ENCODE measurements at regions not wholly inside any gene's neighbourhood (a gene's known extent, or its start where the extent isn't known, plus 50 kb on each side); places are given as distances from the start of the nearest gene placed in this dataset.
"Not testable (repeated sequence)": the region's sequence is repeated elsewhere in the genome, so short reads cannot be mapped to it uniquely, and the experiment has no call there.

GRCh38 chr7:152594801-152595200 lies 81.1 kb downstream of the XRCC2 start:
- no peak for DNase-seq (ENCODE audit: low spot score)
- no peak overlapping the region for H3K27ac Mint-ChIP-seq
- no peaks in the 10 kb centered on the region for H3K36me3 Mint-ChIP-seq (ENCODE audit: low read depth)
- no peaks in the 10 kb centered on the region for H3K9me3 Mint-ChIP-seq
- H3K4me3 Mint-ChIP-seq: no peak overlapping the region
- no peaks in the 10 kb centered on the region for H3K27me3 Mint-ChIP-seq (ENCODE audit: low read depth)
- no peaks in the 10 kb centered on the region for H3K4me1 Mint-ChIP-seq (ENCODE audit: low read depth)

GRCh38 chr7:152591976-152592375 lies 84.0 kb downstream of the XRCC2 start:
- no peaks in the 10 kb centered on the region for H3K36me3 Mint-ChIP-seq (ENCODE audit: low read depth)
- no peaks in the 10 kb centered on the region for H3K27me3 Mint-ChIP-seq (ENCODE audit: low read depth)
- no peaks in the 10 kb centered on the region for H3K9me3 Mint-ChIP-seq
- no peak for DNase-seq (ENCODE audit: low spot score)
- H3K4me1 Mint-ChIP-seq (ENCODE audit: low read depth): no peaks in the 10 kb centered on the region
- H3K4me3 Mint-ChIP-seq: no peak overlapping the region
- H3K27ac Mint-ChIP-seq: no peak overlapping the region

GRCh38 chr7:152590481-152590880 lies 85.5 kb downstream of the XRCC2 start:
- Mint-ChIP-seq H3K36me3 (ENCODE audit: low read depth) (no peaks in the 10 kb centered on the region), H3K4me3 (no peak overlapping the region), H3K9me3 (no peaks in the 10 kb centered on the region), H3K4me1 (ENCODE audit: low read depth) (no peaks in the 10 kb centered on the region), H3K27me3 (ENCODE audit: low read depth) (no peaks in the 10 kb centered on the region), H3K27ac (no peak overlapping the region)
- no peak for DNase-seq (ENCODE audit: low spot score)

- H3K4me3 Mint-ChIP-seq; H3K36me3 Mint-ChIP-seq (ENCODE audit: low read depth); H3K4me1 Mint-ChIP-seq (ENCODE audit: low read depth); H3K9me3 Mint-ChIP-seq; H3K27ac Mint-ChIP-seq; DNase-seq (ENCODE audit: low spot score); H3K27me3 Mint-ChIP-seq (ENCODE audit: low read depth): not testable (repeated sequence)
Observed at GRCh38 chr7:152589821-152590220, 86.1 kb downstream of the XRCC2 start.

GRCh38 chr7:152588350-152588749 lies 87.6 kb downstream of the XRCC2 start:
- no peak for DNase-seq (ENCODE audit: low spot score)
- H3K4me1 Mint-ChIP-seq (ENCODE audit: low read depth): no peaks in the 10 kb centered on the region
- no peaks in the 10 kb centered on the region for H3K9me3 Mint-ChIP-seq
- no peaks in the 10 kb centered on the region for H3K36me3 Mint-ChIP-seq (ENCODE audit: low read depth)
- H3K4me3 Mint-ChIP-seq: no peak overlapping the region
- H3K27me3 Mint-ChIP-seq (ENCODE audit: low read depth): no peaks in the 10 kb centered on the region
- H3K27ac Mint-ChIP-seq: no peak overlapping the region

- no peak for DNase-seq (ENCODE audit: low spot score)
- no peaks in the 10 kb centered on the region for H3K27me3 Mint-ChIP-seq (ENCODE audit: low read depth)
Observed at GRCh38 chr7:152587366-152587765, 88.6 kb downstream of the XRCC2 start.

GRCh38 chr7:152583006-152583405 lies 92.9 kb downstream of the XRCC2 start:
- Mint-ChIP-seq H3K27me3 (ENCODE audit: low read depth) (no peaks in the 10 kb centered on the region), H3K4me3 (no peak overlapping the region), H3K9me3 (no peaks in the 10 kb centered on the region), H3K27ac (no peak overlapping the region), H3K4me1 (ENCODE audit: low read depth) (no peaks in the 10 kb centered on the region), H3K36me3 (ENCODE audit: low read depth) (no peaks in the 10 kb centered on the region)
- no peak for DNase-seq (ENCODE audit: low spot score)

More at GRCh38 chr7:152587366-152587765, 88.6 kb downstream of the XRCC2 start:
- H3K36me3 Mint-ChIP-seq (ENCODE audit: low read depth): no peaks in the 10 kb centered on the region
- H3K9me3 Mint-ChIP-seq: no peaks in the 10 kb centered on the region
- no peak overlapping the region for H3K27ac Mint-ChIP-seq
- no peaks in the 10 kb centered on the region for H3K4me1 Mint-ChIP-seq (ENCODE audit: low read depth)
- no peak overlapping the region for H3K4me3 Mint-ChIP-seq

- DNase-seq (ENCODE audit: low spot score): no peak
- Mint-ChIP-seq H3K9me3 (no peaks in the 10 kb centered on the region), H3K36me3 (ENCODE audit: low read depth) (no peaks in the 10 kb centered on the region), H3K27me3 (ENCODE audit: low read depth) (no peaks in the 10 kb centered on the region), H3K4me1 (ENCODE audit: low read depth) (no peaks in the 10 kb centered on the region), H3K4me3 (no peak overlapping the region), H3K27ac (no peak overlapping the region)
Observed at GRCh38 chr7:152579070-152579469, 96.9 kb downstream of the XRCC2 start.

- no peak overlapping the region for H3K4me3 Mint-ChIP-seq
- H3K27me3 Mint-ChIP-seq (ENCODE audit: low read depth): no peaks in the 10 kb centered on the region
- H3K4me1 Mint-ChIP-seq (ENCODE audit: low read depth): no peaks in the 10 kb centered on the region
- no peaks in the 10 kb centered on the region for H3K36me3 Mint-ChIP-seq (ENCODE audit: low read depth)
- H3K9me3 Mint-ChIP-seq: no peaks in the 10 kb centered on the region
- no peak overlapping the region for H3K27ac Mint-ChIP-seq
- DNase-seq (ENCODE audit: low spot score): no peak
Observed at GRCh38 chr7:152577339-152577738, 98.6 kb downstream of the XRCC2 start.

GRCh38 chr7:152574892-152575548 lies 100.9 kb downstream of the XRCC2 start:
- no peak for DNase-seq (ENCODE audit: low spot score)
- Mint-ChIP-seq H3K36me3 (ENCODE audit: low read depth) (no peaks in the 10 kb centered on the region), H3K27ac (no peak overlapping the region), H3K4me3 (no peak overlapping the region), H3K27me3 (ENCODE audit: low read depth) (no peaks in the 10 kb centered on the region), H3K9me3 (no peaks in the 10 kb centered on the region), H3K4me1 (ENCODE audit: low read depth) (no peaks in the 10 kb centered on the region)

GRCh38 chr7:152573186-152573585 lies 102.8 kb downstream of the XRCC2 start:
- H3K27ac Mint-ChIP-seq; H3K4me1 Mint-ChIP-seq (ENCODE audit: low read depth); H3K36me3 Mint-ChIP-seq (ENCODE audit: low read depth); H3K4me3 Mint-ChIP-seq; DNase-seq (ENCODE audit: low spot score); H3K9me3 Mint-ChIP-seq; H3K27me3 Mint-ChIP-seq (ENCODE audit: low read depth): not testable (repeated sequence)

- H3K27me3 Mint-ChIP-seq (ENCODE audit: low read depth): no peaks in the 10 kb centered on the region
- H3K4me3 Mint-ChIP-seq: no peak overlapping the region
- DNase-seq (ENCODE audit: low spot score): no peak
- no peaks in the 10 kb centered on the region for H3K4me1 Mint-ChIP-seq (ENCODE audit: low read depth)
- H3K36me3 Mint-ChIP-seq (ENCODE audit: low read depth): no peaks in the 10 kb centered on the region
- no peaks in the 10 kb centered on the region for H3K9me3 Mint-ChIP-seq
- H3K27ac Mint-ChIP-seq: no peak overlapping the region
Observed at GRCh38 chr7:152572101-152572500, 103.8 kb downstream of the XRCC2 start.

GRCh38 chr7:152571068-152571467 lies 104.9 kb downstream of the XRCC2 start:
- no peak for DNase-seq (ENCODE audit: low spot score)
- Mint-ChIP-seq H3K36me3 (ENCODE audit: low read depth) (no peaks in the 10 kb centered on the region), H3K4me1 (ENCODE audit: low read depth) (no peaks in the 10 kb centered on the region), H3K4me3 (no peak overlapping the region), H3K27me3 (ENCODE audit: low read depth) (no peaks in the 10 kb centered on the region), H3K9me3 (no peaks in the 10 kb centered on the region), H3K27ac (no peak overlapping the region)

GRCh38 chr7:152568972-152569371 lies 107.0 kb downstream of the XRCC2 start:
- H3K27ac Mint-ChIP-seq: no peak overlapping the region
- H3K27me3 Mint-ChIP-seq (ENCODE audit: low read depth): no peaks in the 10 kb centered on the region
- peaks cover 2% of the 10 kb centered on the region for H3K4me1 Mint-ChIP-seq (ENCODE audit: low read depth)
- DNase-seq (ENCODE audit: low spot score): no peak
- H3K4me3 Mint-ChIP-seq: no peak overlapping the region
- no peaks in the 10 kb centered on the region for H3K36me3 Mint-ChIP-seq (ENCODE audit: low read depth)
- no peaks in the 10 kb centered on the region for H3K9me3 Mint-ChIP-seq

GRCh38 chr7:152565731-152566130 lies 110.2 kb downstream of the XRCC2 start:
- DNase-seq (ENCODE audit: low spot score): no peak
- H3K27ac Mint-ChIP-seq: no peak overlapping the region
- H3K4me1 Mint-ChIP-seq (ENCODE audit: low read depth): peaks cover 2% of the 10 kb centered on the region
- H3K27me3 Mint-ChIP-seq (ENCODE audit: low read depth): no peaks in the 10 kb centered on the region
- no peaks in the 10 kb centered on the region for H3K36me3 Mint-ChIP-seq (ENCODE audit: low read depth)
- no peaks in the 10 kb centered on the region for H3K9me3 Mint-ChIP-seq
- H3K4me3 Mint-ChIP-seq: no peak overlapping the region
